ENCODE measurements at regions not wholly inside any gene's neighbourhood (a gene's known extent, or its start where the extent isn't known, plus 50 kb on each side); places are given as distances from the start of the nearest gene placed in this dataset.

GRCh38 chr4:162510937-162511336, 347.1 kb upstream of the FSTL5 start:
- TF ChIP-seq CTCF (conservative IDR thresholded peaks at IDR 0.05; ENCODE audit: low read length): no peak
- TF ChIP-seq EZH2phosphoT487 (IDR thresholded peaks at IDR 0.05; ENCODE audit: borderline replicate concordance, low read depth, low read length): no peak
